ENCODE measurements at regions not wholly inside any gene's neighbourhood (a gene's known extent, or its start where the extent isn't known, plus 50 kb on each side); places are given as distances from the start of the nearest gene placed in this dataset.

DNA sequence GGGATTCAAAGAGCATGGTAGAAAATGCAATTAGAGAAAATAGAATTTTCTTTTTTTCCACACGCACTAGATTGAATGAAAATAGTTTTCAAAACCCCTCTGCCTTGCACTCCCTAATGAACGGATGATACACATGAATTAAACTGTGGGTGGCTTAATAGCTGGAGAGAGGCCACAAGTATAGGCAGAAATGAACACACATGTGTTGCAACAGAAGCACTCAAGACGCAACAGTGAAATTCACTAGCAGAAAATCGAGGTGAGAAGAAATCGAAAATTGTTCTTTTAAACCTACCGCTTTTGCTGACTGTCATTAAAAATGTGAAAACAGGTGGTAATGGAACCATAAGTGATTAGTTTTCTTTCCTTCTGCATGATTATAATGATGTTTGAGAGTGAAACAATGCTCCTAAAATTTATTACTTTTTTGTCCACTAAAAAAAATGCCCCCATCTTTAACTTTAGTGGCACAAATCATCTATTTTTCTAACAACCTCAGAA lies 59.3 kb upstream of the GPCPD1 start:
- TF ChIP-seq, protein P1, sequence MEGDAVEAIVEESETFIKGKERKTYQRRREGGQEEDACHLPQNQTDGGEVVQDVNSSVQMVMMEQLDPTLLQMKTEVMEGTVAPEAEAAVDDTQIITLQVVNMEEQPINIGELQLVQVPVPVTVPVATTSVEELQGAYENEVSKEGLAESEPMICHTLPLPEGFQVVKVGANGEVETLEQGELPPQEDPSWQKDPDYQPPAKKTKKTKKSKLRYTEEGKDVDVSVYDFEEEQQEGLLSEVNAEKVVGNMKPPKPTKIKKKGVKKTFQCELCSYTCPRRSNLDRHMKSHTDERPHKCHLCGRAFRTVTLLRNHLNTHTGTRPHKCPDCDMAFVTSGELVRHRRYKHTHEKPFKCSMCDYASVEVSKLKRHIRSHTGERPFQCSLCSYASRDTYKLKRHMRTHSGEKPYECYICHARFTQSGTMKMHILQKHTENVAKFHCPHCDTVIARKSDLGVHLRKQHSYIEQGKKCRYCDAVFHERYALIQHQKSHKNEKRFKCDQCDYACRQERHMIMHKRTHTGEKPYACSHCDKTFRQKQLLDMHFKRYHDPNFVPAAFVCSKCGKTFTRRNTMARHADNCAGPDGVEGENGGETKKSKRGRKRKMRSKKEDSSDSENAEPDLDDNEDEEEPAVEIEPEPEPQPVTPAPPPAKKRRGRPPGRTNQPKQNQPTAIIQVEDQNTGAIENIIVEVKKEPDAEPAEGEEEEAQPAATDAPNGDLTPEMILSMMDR (optimal IDR thresholded peaks at IDR 0.05 in 1 of 3, IDR thresholded peaks at IDR 0.05 in 1 of 3, conservative IDR thresholded peaks at IDR 0.05 in 1 of 3; ENCODE audit: extremely low read depth in 1 of 3, insufficient read depth in 2 of 3, low read length in 3 of 3) = no peak
- no peak for TF ChIP-seq EZH2 (IDR thresholded peaks at IDR 0.05; ENCODE audit: low read length)
